Trophoblast cell (in vitro differentiated cells and primary cell): ENCODE measurements at regions not wholly inside any gene's neighbourhood (a gene's known extent, or its start where the extent isn't known, plus 50 kb on each side); places are given as distances from the start of the nearest gene placed in this dataset.
"Not testable (repeated sequence)": the region's sequence is repeated elsewhere in the genome, so short reads cannot be mapped to it uniquely, and the experiment has no call there.

ENCODE experiments used
- DNase-seq, 2 donors: peaks; one replicate each; pipeline ENCODE4 v3.0.0-alpha.2; 2016
- H2AFZ ChIP-seq: 2 replicates; pipeline ENCODE4 v1.6.1; 2013; ENCODE audit warnings: low read length, moderate library complexity, mild to moderate bottlenecking; ENCODE audit not compliant: insufficient read depth, poor library complexity
- H2AK5ac ChIP-seq: 2 replicates; pipeline ENCODE4 v1.6.1; 2013; ENCODE audit warnings: mild to moderate bottlenecking, low read length
- H2BK120ac ChIP-seq: 2 replicates; pipeline ENCODE4 v1.6.1; 2013; ENCODE audit warnings: low read length, mild to moderate bottlenecking, moderate library complexity; ENCODE audit not compliant: insufficient read depth, poor library complexity
- H2BK12ac ChIP-seq: 2 replicates; pipeline ENCODE4 v1.6.1; 2013; ENCODE audit warnings: mild to moderate bottlenecking, low read length, moderate library complexity
- H2BK5ac ChIP-seq: 2 replicates; pipeline ENCODE4 v1.6.1; 2013; ENCODE audit warnings: low read length, low read depth, moderate library complexity, mild to moderate bottlenecking; ENCODE audit not compliant: poor library complexity
- H3K14ac ChIP-seq: 2 replicates; pipeline ENCODE4 v1.6.1; 2013; ENCODE audit warnings: mild to moderate bottlenecking, low read length
- H3K18ac ChIP-seq: 2 replicates; pipeline ENCODE4 v1.6.1; 2013; ENCODE audit warnings: mild to moderate bottlenecking, low read length
- H3K23ac ChIP-seq: 2 replicates; pipeline ENCODE4 v1.6.1; 2013; ENCODE audit warnings: low read length
- H3K27ac ChIP-seq: 2 replicates; pipeline ENCODE4 v1.5.1; 2013; ENCODE audit warnings: low read depth, mild to moderate bottlenecking, inconsistent platforms, low read length, moderate library complexity
- H3K27me3 ChIP-seq: 2 replicates; pipeline ENCODE4 v1.6.1; 2013; ENCODE audit warnings: inconsistent platforms, mild to moderate bottlenecking, low read length, moderate library complexity; ENCODE audit not compliant: insufficient read depth
- H3K36me3 ChIP-seq, 2 experiments: 1 replicate in 1 of 2; 2 replicates in 1 of 2; pipeline ENCODE4 v1.6.1; 2013; ENCODE audit warnings: low read length in 2 of 2, mild to moderate bottlenecking in 2 of 2, moderate library complexity in 1 of 2; ENCODE audit not compliant: insufficient read depth in 2 of 2, control insufficient read depth in 1 of 2
- H3K4ac ChIP-seq: 2 replicates; pipeline ENCODE4 v1.6.1; 2013; ENCODE audit warnings: low read depth, mild to moderate bottlenecking, low read length, moderate library complexity
- H3K4me1 ChIP-seq, 2 experiments: 1 replicate in 1 of 2; 2 replicates in 1 of 2; pipeline ENCODE4 v1.6.1; 2013; ENCODE audit warnings: low read length in 2 of 2, mild to moderate bottlenecking in 2 of 2, moderate library complexity in 1 of 2; ENCODE audit not compliant: insufficient read depth in 2 of 2, control insufficient read depth in 1 of 2
- H3K4me2 ChIP-seq: 2 replicates; pipeline ENCODE4 v1.6.1; 2013; ENCODE audit warnings: inconsistent platforms, mild to moderate bottlenecking, low read length, moderate library complexity
- H3K4me3 ChIP-seq: 2 replicates; pipeline ENCODE4 v1.5.1; 2013; ENCODE audit warnings: mild to moderate bottlenecking, low read depth, low read length, inconsistent platforms
- H3K79me1 ChIP-seq: one replicate; pipeline ENCODE4 v1.6.1; 2013; ENCODE audit warnings: low read length
- H3K79me2 ChIP-seq: 2 replicates; pipeline ENCODE4 v1.6.1; 2013; ENCODE audit warnings: low read length, mild to moderate bottlenecking; ENCODE audit not compliant: control insufficient read depth, insufficient read depth, poor library complexity
- H3K9ac ChIP-seq: 2 replicates; pipeline ENCODE4 v1.6.1; 2013; ENCODE audit warnings: mild to moderate bottlenecking, low read length
- H3K9me3 ChIP-seq: 2 replicates; pipeline ENCODE4 v1.6.1; 2013; ENCODE audit warnings: low read depth, mild to moderate bottlenecking, control low read depth, inconsistent platforms, low read length; ENCODE audit not compliant: insufficient read depth
- H4K12ac ChIP-seq: 2 replicates; pipeline ENCODE4 v1.6.1; 2013; ENCODE audit warnings: low read depth, mild to moderate bottlenecking, low read length, moderate library complexity
- H4K8ac ChIP-seq: 2 replicates; pipeline ENCODE4 v1.6.1; 2013; ENCODE audit warnings: low read depth, mild to moderate bottlenecking, low read length, moderate library complexity
- H4K91ac ChIP-seq: one replicate; pipeline ENCODE4 v1.6.1; 2013; ENCODE audit warnings: low read depth, mild to moderate bottlenecking, low read length, moderate library complexity
- WGBS: extraction: QIAGEN DNeasy Blood & Tissue Kit; methylation state at CpG from one replicate; pipeline ENCODE4 v1.1.7; 2013; ENCODE audit warnings: missing lambda C conversion rate; ENCODE audit not compliant: insufficient read length, insufficient coverage; ENCODE audit errors: extremely low coverage; 5-methylcytosine and 5-hydroxymethylcytosine counted together

DNA sequence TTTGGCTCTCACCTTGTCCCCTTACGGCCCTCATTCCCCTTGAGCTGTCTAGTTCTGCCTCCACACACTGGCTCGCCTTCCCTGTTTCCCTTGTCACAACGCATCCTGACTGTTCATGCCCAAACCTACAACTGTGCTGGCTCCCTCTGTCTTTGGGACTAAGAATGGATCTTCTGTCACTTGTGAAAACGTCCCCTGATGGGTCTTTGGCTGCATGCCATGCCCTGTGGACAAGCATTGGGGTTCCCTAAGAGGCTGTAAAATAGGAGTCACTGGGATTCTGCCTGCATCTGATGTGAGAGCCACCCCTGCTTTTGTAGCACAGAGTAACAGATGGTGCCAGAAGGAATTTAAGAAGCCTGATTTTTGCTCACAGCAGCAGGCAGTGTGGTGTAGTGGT lies 285.3 kb upstream of the CRY1 start:
- Histone ChIP-seq H3K79me2 (no peaks in the 10 kb centered on the region), H3K9me3 (no peaks in the 10 kb centered on the region), H3K14ac (no peak overlapping the region), H3K36me3 (no peaks in the 10 kb centered on the region), H2BK5ac (no peak overlapping the region), H3K27me3 (no peaks in the 10 kb centered on the region), H3K4me2 (no peak overlapping the region), H4K8ac (no peak overlapping the region), H3K23ac (no peak overlapping the region), H3K4me3 (no peak overlapping the region), H3K4ac (no peak overlapping the region), H3K18ac (no peak overlapping the region), H3K79me1 (no peaks in the 10 kb centered on the region), H2AK5ac (no peak overlapping the region), H3K27ac (no peak overlapping the region), H2BK12ac (no peak overlapping the region), H4K12ac (no peak overlapping the region), H4K91ac (no peak overlapping the region), H3K4me1 (no peaks in the 10 kb centered on the region), H3K9ac (no peak overlapping the region), H2BK120ac (no peak overlapping the region), H2AFZ (no peak overlapping the region)
- WGBS = no CpG with 5 or more reads among the region's 4 CpGs
- no peak for DNase-seq

DNA sequence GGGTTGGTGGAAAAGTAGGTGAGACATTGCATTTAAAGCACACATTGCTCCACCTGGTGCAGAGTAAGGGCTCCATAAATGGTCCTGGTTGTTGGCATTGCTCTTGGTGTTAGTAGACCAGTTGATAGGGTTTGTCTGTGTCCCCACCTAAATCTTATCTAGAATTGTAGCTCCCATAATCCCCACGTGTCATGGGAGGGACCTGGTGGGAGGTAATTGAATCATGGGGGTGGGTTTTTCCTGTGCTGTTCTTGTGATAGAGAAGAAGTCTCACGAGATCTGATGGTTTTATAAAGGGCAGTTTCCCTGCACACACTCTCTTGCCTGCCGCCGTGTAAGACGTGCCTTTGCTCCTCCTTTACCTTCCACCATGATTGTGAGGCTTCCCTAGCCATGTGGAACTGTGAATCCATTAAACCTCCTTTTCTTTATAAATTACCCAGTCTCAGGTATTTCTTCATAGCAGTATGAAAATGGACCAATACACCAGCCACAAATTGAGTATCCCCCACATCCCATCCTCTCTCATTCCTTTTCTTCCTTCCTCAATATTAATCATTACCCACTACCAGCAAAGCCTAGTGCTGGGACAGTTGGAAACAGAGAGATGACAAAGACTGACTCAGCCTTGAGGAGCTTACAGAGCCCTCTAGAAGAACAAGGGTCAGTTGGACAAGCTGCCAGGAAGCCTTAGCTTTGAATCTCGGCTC lies 285.9 kb upstream of the CRY1 start:
- H2AFZ ChIP-seq, H2BK12ac ChIP-seq, H3K14ac ChIP-seq, H3K18ac ChIP-seq, H4K91ac ChIP-seq, H3K9ac ChIP-seq, H3K9me3 ChIP-seq, H3K27ac ChIP-seq, H3K4me2 ChIP-seq, H4K8ac ChIP-seq, H3K79me1 ChIP-seq, H3K79me2 ChIP-seq, H3K23ac ChIP-seq, H3K27me3 ChIP-seq, H3K36me3 ChIP-seq, H3K4ac ChIP-seq, H3K4me3 ChIP-seq, DNase-seq, H4K12ac ChIP-seq, H2BK5ac ChIP-seq, H2AK5ac ChIP-seq, H3K4me1 ChIP-seq, H2BK120ac ChIP-seq: not testable (repeated sequence)
- WGBS = no CpG with 5 or more reads among the region's 6 CpGs

- Histone ChIP-seq H3K4me1 (no peaks in the 10 kb centered on the region), H2BK12ac (no peak overlapping the region), H4K8ac (no peak overlapping the region), H3K9me3 (no peaks in the 10 kb centered on the region), H3K27me3 (no peaks in the 10 kb centered on the region), H3K27ac (no peak overlapping the region), H3K4me3 (no peak overlapping the region), H2BK5ac (no peak overlapping the region), H3K79me1 (no peaks in the 10 kb centered on the region), H2AK5ac (no peak overlapping the region), H4K12ac (no peak overlapping the region), H3K36me3 (no peaks in the 10 kb centered on the region), H3K18ac (no peak overlapping the region), H3K9ac (no peak overlapping the region), H3K4ac (no peak overlapping the region), H3K14ac (no peak overlapping the region), H3K23ac (no peak overlapping the region), H2BK120ac (no peak overlapping the region), H3K4me2 (no peak overlapping the region), H2AFZ (no peak overlapping the region), H4K91ac (no peak overlapping the region), H3K79me2 (no peaks in the 10 kb centered on the region)
- WGBS = no CpG with 5 or more reads among the region's 15 CpGs
- DNase-seq = no peak
These were observed 286.7 kb upstream of the CRY1 start for GRCh38 chr12:107379852-107380567.

GRCh38 chr12:107384645-107385044 lies 291.3 kb upstream of the CRY1 start:
- Histone ChIP-seq H2AFZ (no peak overlapping the region), H3K23ac (no peak overlapping the region), H3K27ac (no peak overlapping the region), H4K91ac (no peak overlapping the region), H4K12ac (no peak overlapping the region), H2BK5ac (no peak overlapping the region), H3K4me1 (peaks cover 0 to 3% of the 10 kb centered on the region in 2 experiments), H3K4ac (no peak overlapping the region), H3K9me3 (peaks cover 3% of the 10 kb centered on the region), H3K4me2 (no peak overlapping the region), H3K27me3 (no peaks in the 10 kb centered on the region), H2BK120ac (no peak overlapping the region), H3K4me3 (no peak overlapping the region), H3K79me2 (no peaks in the 10 kb centered on the region), H4K8ac (no peak overlapping the region), H3K9ac (no peak overlapping the region), H2BK12ac (no peak overlapping the region), H3K36me3 (no peaks in the 10 kb centered on the region), H3K18ac (no peak overlapping the region), H2AK5ac (no peak overlapping the region), H3K79me1 (no peaks in the 10 kb centered on the region), H3K14ac (no peak overlapping the region)
- DNase-seq = no peak
- WGBS = no CpG with 5 or more reads among the region's 6 CpGs
